SK-N-SH (cell line): ENCODE measurements at regions not wholly inside any gene's neighbourhood (a gene's known extent, or its start where the extent isn't known, plus 50 kb on each side); places are given as distances from the start of the nearest gene placed in this dataset.

Experiments used
- CTCF ChIA-PET: fragments of 300-600, 350-600 bp; formaldehyde crosslinking; extraction: SDS; loops from one replicate; lab custom pipeline; 2021; lab: Yijun Ruan, JAX
- POLR2A ChIA-PET: fragments of 350-600 bp; sonication (Branson Sonifier 250); formaldehyde crosslinking; extraction: SDS; loops from one replicate; lab custom pipeline; 2020; ENCODE audit warnings: antibody characterized with exemption, inconsistent platforms; lab: Yijun Ruan, JAX
- DNase-seq: peaks from one replicate; pipeline ENCODE4 v3.0.0; 2012
- H2AFZ ChIP-seq: fragments of 200-600 bp; sonication (generic); 2 replicates; pipeline ENCODE4 v1.8.1; 2016; ENCODE audit warnings: antibody characterized with exemption, mild to moderate bottlenecking, low read depth
- H3F3A ChIP-seq: fragments of 200-600 bp; sonication (generic); replicated peaks from 2 replicates; pipeline ENCODE3; 2016; ENCODE audit warnings: antibody characterized with exemption, mild to moderate bottlenecking; ENCODE audit not compliant: insufficient read depth
- H3K27ac ChIP-seq, 2 experiments: fragments of 200-500 bp in 1 of 2; fragments of 200-600 bp in 1 of 2; sonication (Bioruptor generic) in 1 of 2; sonication (generic), shearing (Covaris generic) in 1 of 2; 2 replicates each; pipeline versions ENCODE4 v1.5.1 to v1.6.1; 2014 to 2016; ENCODE audit warnings: low read depth in 2 of 2, inconsistent platforms in 1 of 2, low read length in 1 of 2, mild to moderate bottlenecking in 1 of 2, mixed read lengths in 1 of 2
- H3K27me3 ChIP-seq: fragments of 200-600 bp; sonication (generic), shearing (Covaris generic); 2 replicates; pipeline ENCODE4 v1.6.1; 2016; ENCODE audit warnings: mixed run types; ENCODE audit not compliant: insufficient read depth
- H3K36me3 ChIP-seq, 2 experiments: fragments of 200-500 bp in 1 of 2; fragments of 200-600 bp in 1 of 2; sonication (Bioruptor generic) in 1 of 2; sonication (generic) in 1 of 2; replicated peaks in 1 of 2; 2 replicates each; pipeline versions ENCODE3 to v1.5.1; 2014 to 2016; ENCODE audit warnings: low read length in 1 of 2, mild to moderate bottlenecking in 1 of 2; ENCODE audit not compliant: insufficient read depth in 2 of 2, control insufficient read depth in 1 of 2
- H3K4me1 ChIP-seq, 2 experiments: fragments of 200-500 bp in 1 of 2; fragments of 200-600 bp in 1 of 2; sonication (Bioruptor generic) in 1 of 2; sonication (generic), shearing (Covaris generic) in 1 of 2; 2 replicates each; pipeline versions ENCODE4 v1.5.1 to v1.6.1; 2014 to 2016; ENCODE audit warnings: low read depth in 1 of 2, low read length in 1 of 2, mixed run types in 1 of 2; ENCODE audit not compliant: insufficient read depth in 2 of 2, control insufficient read depth in 1 of 2
- H3K4me2 ChIP-seq: fragments of 200-600 bp; sonication (generic), shearing (Covaris generic); 2 replicates; pipeline ENCODE4 v1.6.1; 2017; ENCODE audit warnings: mixed run types
- H3K4me3 ChIP-seq, 2 experiments: fragments of 200-500 bp in 1 of 2; fragments of 200-600 bp in 1 of 2; sonication (Bioruptor generic) in 1 of 2; sonication (generic), shearing (Covaris generic) in 1 of 2; 2 replicates each; pipeline versions ENCODE4 v1.5.1 to v1.8.1; 2014 to 2016; ENCODE audit warnings: low read depth in 2 of 2, inconsistent platforms in 1 of 2, low read length in 1 of 2, mild to moderate bottlenecking in 1 of 2, mixed read lengths in 1 of 2, moderate library complexity in 1 of 2
- H3K79me2 ChIP-seq: fragments of 200-600 bp; sonication (generic); 2 replicates; pipeline ENCODE4 v1.8.1; 2017; ENCODE audit warnings: mild to moderate bottlenecking; ENCODE audit not compliant: insufficient read depth
- H3K9ac ChIP-seq: fragments of 200-600 bp; sonication (generic); 2 replicates; pipeline ENCODE4 v1.6.1; 2017; ENCODE audit warnings: mixed run types
- H3K9me2 ChIP-seq: fragments of 200-600 bp; sonication (generic); 2 replicates; pipeline ENCODE4 v1.6.1; 2017; ENCODE audit warnings: mixed run types
- H3K9me3 ChIP-seq: fragments of 200-600 bp; sonication (generic); 2 replicates; pipeline ENCODE4 v1.6.1; 2017; ENCODE audit warnings: mixed run types, mild to moderate bottlenecking, moderate library complexity
- H4K20me1 ChIP-seq: fragments of 200-600 bp; sonication (generic); 2 replicates; pipeline ENCODE4 v1.6.1; 2017; ENCODE audit warnings: mild to moderate bottlenecking, mixed run types; ENCODE audit not compliant: insufficient read depth
- FOSL2 ChIP-seq: IDR thresholded peaks from 2 replicates; pipeline ENCODE4 v1.4.0; 2012; ENCODE audit warnings: low read depth, mild to moderate bottlenecking, moderate library complexity, borderline replicate concordance
- GABPA ChIP-seq: IDR thresholded peaks from 2 replicates; pipeline ENCODE4 v1.4.0; 2012; ENCODE audit warnings: low read depth, mild to moderate bottlenecking
- POLR2AphosphoS5 ChIP-seq: IDR thresholded peaks from 2 replicates; pipeline ENCODE4 v1.6.1; 2012; ENCODE audit warnings: low read depth, low read length
- RAD21 ChIP-seq: IDR thresholded peaks from 2 replicates; pipeline ENCODE4 v1.6.1; 2012; ENCODE audit warnings: mild to moderate bottlenecking, low read length
- RCOR1 ChIP-seq: fragments of 150-350 bp; IDR thresholded peaks from 2 replicates; pipeline ENCODE4 v1.6.1; 2017; ENCODE audit warnings: antibody characterized with exemption, low read length
- RFX5 ChIP-seq: IDR thresholded peaks from 2 replicates; pipeline ENCODE4 v1.6.1; 2012; ENCODE audit warnings: mild to moderate bottlenecking, improper control_type of control experiment, low read length
- RXRA ChIP-seq: IDR thresholded peaks from 2 replicates; pipeline ENCODE4 v1.4.0; 2012; ENCODE audit warnings: low read depth, mild to moderate bottlenecking, borderline replicate concordance
- SIN3A ChIP-seq: IDR thresholded peaks from 2 replicates; pipeline ENCODE4 v1.6.1; 2012; ENCODE audit warnings: low read depth, mild to moderate bottlenecking, low read length, moderate library complexity, borderline replicate concordance
- TCF12 ChIP-seq: IDR thresholded peaks from 2 replicates; pipeline ENCODE4 v1.4.0; 2012
- YY1 ChIP-seq: IDR thresholded peaks from 2 replicates; pipeline ENCODE4 v1.4.0; 2012; ENCODE audit warnings: low read depth, mild to moderate bottlenecking
- WGBS: methylation state at CpG from one replicate; pipeline ENCODE4 v1.1.6; 2017; ENCODE audit warnings: low lambda C conversion rate; 5-methylcytosine and 5-hydroxymethylcytosine counted together
- TF ChIP-seq, protein P1 (sequence below): fragments of 150-350 bp; IDR thresholded peaks from 2 replicates; pipeline ENCODE4 v1.6.1; 2017; ENCODE audit warnings: antibody characterized with exemption, low read length, low read depth, borderline replicate concordance
- TF ChIP-seq, protein P2 (sequence below): IDR thresholded peaks from 2 replicates; pipeline ENCODE4 v1.4.0; 2012; ENCODE audit warnings: low read depth, borderline replicate concordance

DNA sequence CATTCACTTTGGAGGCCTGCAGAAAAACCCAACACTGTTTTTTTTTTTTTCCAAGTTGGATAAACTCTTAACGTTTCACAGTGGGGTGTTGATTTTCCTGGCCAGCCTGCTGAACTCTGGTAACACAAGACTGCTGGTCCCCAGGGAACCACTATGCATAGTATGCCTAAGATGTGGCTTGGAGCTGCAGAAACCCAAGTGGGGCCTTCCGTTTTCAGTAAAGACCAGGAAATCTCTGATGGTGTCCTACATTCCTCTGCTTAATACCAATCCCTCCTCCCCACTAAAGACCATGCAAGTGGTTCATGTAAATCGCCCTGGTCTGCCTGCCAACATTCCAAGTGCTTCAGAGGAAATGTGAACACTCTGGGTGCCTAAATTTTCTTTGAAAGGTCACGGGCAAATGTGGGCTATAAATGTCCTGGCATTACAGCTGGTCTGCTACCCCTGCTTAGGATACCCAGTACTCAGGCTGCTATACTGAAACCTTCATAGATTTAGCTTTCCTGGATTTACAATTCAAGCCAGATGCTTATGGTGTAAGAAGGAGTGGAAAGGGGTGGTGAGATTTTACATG is 615.4 kb downstream of the MAFB start:
- POLR2A ChIA-PET: no interaction called here
- no peaks in the 10 kb centered on the region for H3K79me2 ChIP-seq
- H3K27me3 ChIP-seq: no peaks in the 10 kb centered on the region
- H2AFZ ChIP-seq: no peak overlapping the region
- TF ChIP-seq RFX5 (no peak), GABPA (no peak), FOSL2 (no peak), RXRA (no peak), YY1 (no peak)
- TF ChIP-seq, protein P1, sequence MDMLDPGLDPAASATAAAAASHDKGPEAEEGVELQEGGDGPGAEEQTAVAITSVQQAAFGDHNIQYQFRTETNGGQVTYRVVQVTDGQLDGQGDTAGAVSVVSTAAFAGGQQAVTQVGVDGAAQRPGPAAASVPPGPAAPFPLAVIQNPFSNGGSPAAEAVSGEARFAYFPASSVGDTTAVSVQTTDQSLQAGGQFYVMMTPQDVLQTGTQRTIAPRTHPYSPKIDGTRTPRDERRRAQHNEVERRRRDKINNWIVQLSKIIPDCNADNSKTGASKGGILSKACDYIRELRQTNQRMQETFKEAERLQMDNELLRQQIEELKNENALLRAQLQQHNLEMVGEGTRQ: no peak
- TF ChIP-seq, all 33 proteins: peak for 0
- whole genome bisulfite sequencing: 8% methylated on average over 4 of the region's 4 CpGs
- H3K9me3 ChIP-seq: 0 out of 2 replicates have a peak, but pooled peaks cover 5% of the 10 kb centered on the region
- DNase-seq: no peak
- H3K4me2 ChIP-seq: no peak overlapping the region
- H3F3A ChIP-seq: no peaks in the 10 kb centered on the region
- no peaks in the 10 kb centered on the region for H3K9me2 ChIP-seq
- H4K20me1 ChIP-seq: no peaks in the 10 kb centered on the region
- H3K4me3 ChIP-seq: no peak overlapping the region
- no peak overlapping the region for H3K9ac ChIP-seq
- H3K36me3 ChIP-seq: no peaks in the 10 kb centered on the region
- CTCF ChIA-PET: interaction anchor here (1.1 kb wide), 1 partner anchor 13 kb away, joined by 3 read pairs; no protein-coding TSS in a partner anchor
- H3K27ac ChIP-seq: no peak overlapping the region
- no peaks in the 10 kb centered on the region; a peak in 1 of 4 replicates for H3K4me1 ChIP-seq

DNA sequence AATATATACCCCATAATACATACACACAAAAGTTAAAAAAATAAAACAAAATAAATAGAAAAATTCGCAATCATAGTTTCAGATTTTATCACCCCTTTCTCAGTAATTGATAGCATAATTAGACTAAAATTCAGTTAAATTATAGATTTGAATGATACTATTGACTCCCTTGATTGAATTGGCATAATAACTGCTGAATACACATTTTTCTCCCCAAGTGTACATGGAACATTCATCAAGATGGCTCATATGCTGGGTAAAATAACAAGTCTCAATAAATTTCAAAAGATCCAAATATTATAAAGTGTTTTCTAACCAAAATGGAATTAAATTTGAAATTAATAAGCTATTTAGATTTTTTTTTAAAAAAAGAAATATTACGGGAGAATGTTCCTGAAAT is 616.1 kb downstream of the MAFB start:
- Histone ChIP-seq H3K9ac (no peak overlapping the region), H3K79me2 (no peaks in the 10 kb centered on the region), H3K4me1 (no peaks in the 10 kb centered on the region; a peak in 1 of 4 replicates), H3F3A (no peaks in the 10 kb centered on the region), H3K9me2 (no peaks in the 10 kb centered on the region), H3K27me3 (no peaks in the 10 kb centered on the region), H2AFZ (no peak overlapping the region), H3K4me3 (no peak overlapping the region), H4K20me1 (no peaks in the 10 kb centered on the region), H3K4me2 (no peak overlapping the region), H3K9me3 (0 out of 2 replicates have a peak, but pooled peaks cover 5% of the 10 kb centered on the region), H3K27ac (no peak overlapping the region), H3K36me3 (no peaks in the 10 kb centered on the region)
- ChIA-PET CTCF (interaction anchor here (1.1 kb wide), 1 partner anchor 14 kb away, joined by 3 read pairs; no protein-coding TSS in a partner anchor), POLR2A (no interaction called here)
- DNase-seq: no peak
- 42% methylated on average over 2 of the region's 2 CpGs for WGBS
- TF ChIP-seq, protein P1: no peak
- TF ChIP-seq, protein P2, sequence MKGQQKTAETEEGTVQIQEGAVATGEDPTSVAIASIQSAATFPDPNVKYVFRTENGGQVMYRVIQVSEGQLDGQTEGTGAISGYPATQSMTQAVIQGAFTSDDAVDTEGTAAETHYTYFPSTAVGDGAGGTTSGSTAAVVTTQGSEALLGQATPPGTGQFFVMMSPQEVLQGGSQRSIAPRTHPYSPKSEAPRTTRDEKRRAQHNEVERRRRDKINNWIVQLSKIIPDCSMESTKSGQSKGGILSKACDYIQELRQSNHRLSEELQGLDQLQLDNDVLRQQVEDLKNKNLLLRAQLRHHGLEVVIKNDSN: no peak
- TF ChIP-seq POLR2AphosphoS5 (no peak), RCOR1 (no peak), SIN3A (no peak), TCF12 (no peak), RXRA (no peak), RAD21 (no peak)
